Uterus (tissue), 3 donors: ENCODE measurements at regions not wholly inside any gene's neighbourhood (a gene's known extent, or its start where the extent isn't known, plus 50 kb on each side); places are given as distances from the start of the nearest gene placed in this dataset.
A peak's percentile ranks its signal among the peaks of the same experiment; 100 is the strongest.

Experiments
- DNase-seq, 2 donors: peaks; one replicate each; pipeline ENCODE4 v3.0.0-alpha.2; 2019 to 2020
- H3K27ac ChIP-seq, 2 donors: fragments of 200-600 bp; sonication (generic); 1 replicate in 1 of 2; 2 replicates in 1 of 2; pipeline ENCODE4 v1.5.1; 2016 to 2018
- H3K27me3 ChIP-seq, 2 donors: fragments of 200-600 bp; sonication (generic); one replicate each; pipeline ENCODE4 v1.5.1; 2018 to 2019; ENCODE audit warnings: control low read depth in 1 of 2
- H3K36me3 ChIP-seq, 2 donors: fragments of 200-600 bp; sonication (generic); one replicate each; pipeline ENCODE4 v1.5.1; 2019; ENCODE audit warnings: control low read depth in 1 of 2
- H3K4me1 ChIP-seq, 2 donors: fragments of 200-600 bp; sonication (generic); one replicate each; pipeline ENCODE4 v1.5.1; 2018 to 2019; ENCODE audit warnings: control low read depth in 1 of 2
- H3K4me3 ChIP-seq, 2 donors: fragments of 200-600 bp; sonication (generic); 1 replicate in 1 of 2; 2 replicates in 1 of 2; pipeline ENCODE4 v1.5.1; 2018 to 2019; ENCODE audit warnings: mild to moderate bottlenecking in 1 of 2
- H3K9me3 ChIP-seq, 2 donors: fragments of 200-600 bp; sonication (generic); one replicate each; pipeline ENCODE4 v1.5.1; 2019; ENCODE audit warnings: control low read depth in 1 of 2
- POLR2A ChIP-seq, 2 donors: fragments of 450-650 bp; IDR thresholded peaks; one replicate each; pipeline ENCODE4 v1.6.1; 2016; ENCODE audit warnings: antibody characterized with exemption in 2 of 2, mild to moderate bottlenecking in 1 of 2, moderate library complexity in 1 of 2
- intact Hi-C: fragments of 100-400 bp; cut with DNase I; formaldehyde crosslinking; loops from one replicate; pipeline ENCODE4 v1.15.1; 2023; ENCODE audit warnings: low total_unique reads
- TF ChIP-seq, protein P1 (sequence below), 4 experiments: fragments of 200-600 bp in 2 of 4; fragments of 450-650 bp in 2 of 4; sonication (generic) in 2 of 4; IDR thresholded peaks; one replicate each; pipeline ENCODE4 v1.5.1; 2016 to 2019; ENCODE audit warnings: antibody characterized with exemption in 4 of 4, mild to moderate bottlenecking in 2 of 4, moderate library complexity in 1 of 4
- donor health status: DM: yes; HTN: yes; CAD: no.

DNA sequence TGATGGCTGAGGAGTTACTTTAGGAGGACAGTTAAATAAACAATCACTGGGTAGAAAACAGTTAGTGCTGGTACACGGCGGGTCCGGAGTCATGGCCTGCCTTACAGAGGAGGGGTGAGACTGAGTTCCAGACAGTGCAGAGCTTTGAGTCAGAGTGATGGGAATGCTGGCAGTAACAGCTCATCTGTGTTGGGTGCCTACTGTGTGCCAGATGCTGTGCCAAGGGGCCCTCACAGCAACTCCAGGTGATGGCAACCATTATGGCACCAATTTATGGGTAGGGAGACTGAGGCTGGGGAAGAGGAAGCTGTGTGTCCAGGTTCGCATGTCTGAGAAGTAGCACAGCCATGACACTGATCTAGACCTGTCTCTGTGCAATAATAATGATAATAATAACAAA is 132.6 kb downstream of the CEBPB start:
- TF ChIP-seq, protein P1, sequence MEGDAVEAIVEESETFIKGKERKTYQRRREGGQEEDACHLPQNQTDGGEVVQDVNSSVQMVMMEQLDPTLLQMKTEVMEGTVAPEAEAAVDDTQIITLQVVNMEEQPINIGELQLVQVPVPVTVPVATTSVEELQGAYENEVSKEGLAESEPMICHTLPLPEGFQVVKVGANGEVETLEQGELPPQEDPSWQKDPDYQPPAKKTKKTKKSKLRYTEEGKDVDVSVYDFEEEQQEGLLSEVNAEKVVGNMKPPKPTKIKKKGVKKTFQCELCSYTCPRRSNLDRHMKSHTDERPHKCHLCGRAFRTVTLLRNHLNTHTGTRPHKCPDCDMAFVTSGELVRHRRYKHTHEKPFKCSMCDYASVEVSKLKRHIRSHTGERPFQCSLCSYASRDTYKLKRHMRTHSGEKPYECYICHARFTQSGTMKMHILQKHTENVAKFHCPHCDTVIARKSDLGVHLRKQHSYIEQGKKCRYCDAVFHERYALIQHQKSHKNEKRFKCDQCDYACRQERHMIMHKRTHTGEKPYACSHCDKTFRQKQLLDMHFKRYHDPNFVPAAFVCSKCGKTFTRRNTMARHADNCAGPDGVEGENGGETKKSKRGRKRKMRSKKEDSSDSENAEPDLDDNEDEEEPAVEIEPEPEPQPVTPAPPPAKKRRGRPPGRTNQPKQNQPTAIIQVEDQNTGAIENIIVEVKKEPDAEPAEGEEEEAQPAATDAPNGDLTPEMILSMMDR (IDR thresholded peaks at IDR 0.05): no peak
- Histone ChIP-seq H3K27ac (peak overlapping the region in 1 of 2 donors; percentile 94), H3K4me3 (no peak overlapping the region), H3K27me3 (no peaks in the 10 kb centered on the region), H3K4me1 (peaks cover 8 to 9% of the 10 kb centered on the region in 2 donors), H3K9me3 (no peaks in the 10 kb centered on the region), H3K36me3 (no peaks in the 10 kb centered on the region)
- intact Hi-C loops: no loop called here
- no peak for DNase-seq

DNA sequence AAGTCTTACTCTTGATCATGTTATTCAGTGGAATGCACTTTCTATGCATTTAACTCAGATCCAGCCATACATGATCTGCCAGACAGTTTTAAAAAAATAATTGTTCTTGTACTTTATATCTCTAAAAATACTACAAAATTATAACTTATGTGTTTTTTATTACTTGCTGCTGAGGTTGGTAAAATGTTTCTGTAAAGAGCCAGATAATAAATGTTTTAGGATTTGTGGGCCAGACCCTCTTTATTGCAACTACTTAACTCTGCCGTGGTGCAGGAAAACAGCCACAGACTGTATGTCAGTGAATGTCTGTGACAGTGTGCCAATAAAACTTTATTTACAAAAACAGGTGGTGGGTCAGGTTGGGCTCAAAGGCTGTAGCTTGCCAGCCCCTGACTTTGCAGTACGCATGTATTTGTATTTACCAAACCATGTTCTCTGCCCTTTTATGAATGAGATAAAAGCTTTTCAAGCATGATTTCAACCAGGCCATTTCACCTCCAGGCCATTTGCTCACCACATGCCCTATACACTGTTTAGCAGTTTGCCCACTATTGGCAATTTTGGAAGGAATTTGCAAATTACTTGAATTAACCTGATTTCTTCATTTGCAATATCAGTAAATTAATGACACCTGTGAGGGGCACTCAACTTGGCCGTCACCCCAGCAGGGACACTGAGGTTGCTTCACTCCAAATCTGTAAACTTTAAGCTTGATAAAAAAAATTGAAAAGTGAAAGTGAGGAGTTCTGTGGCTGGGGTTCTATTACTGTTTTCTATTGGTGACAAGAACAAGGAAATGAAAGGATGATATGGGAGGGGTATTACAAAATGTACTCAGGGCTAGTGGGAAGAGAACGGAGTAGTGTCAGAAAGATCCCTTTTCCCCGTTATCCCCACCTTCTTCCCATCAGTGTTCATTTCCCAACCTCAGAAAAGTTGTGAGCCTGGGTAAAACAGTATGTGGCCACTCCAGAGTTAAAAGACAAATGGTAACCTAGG is 133.4 kb downstream of the CEBPB start:
- H3K27ac ChIP-seq: no peak overlapping the region
- no peaks in the 10 kb centered on the region for H3K9me3 ChIP-seq
- no peaks in the 10 kb centered on the region for H3K36me3 ChIP-seq
- no peaks in the 10 kb centered on the region for H3K27me3 ChIP-seq
- intact Hi-C loops: no loop called here
- H3K4me3 ChIP-seq: no peak overlapping the region
- TF ChIP-seq POLR2A (IDR thresholded peaks at IDR 0.05): no peak
- TF ChIP-seq, protein P1 (IDR thresholded peaks at IDR 0.05): no peak
- H3K4me1 ChIP-seq: peaks cover 8 to 9% of the 10 kb centered on the region in 2 donors
- no peak for DNase-seq

DNA sequence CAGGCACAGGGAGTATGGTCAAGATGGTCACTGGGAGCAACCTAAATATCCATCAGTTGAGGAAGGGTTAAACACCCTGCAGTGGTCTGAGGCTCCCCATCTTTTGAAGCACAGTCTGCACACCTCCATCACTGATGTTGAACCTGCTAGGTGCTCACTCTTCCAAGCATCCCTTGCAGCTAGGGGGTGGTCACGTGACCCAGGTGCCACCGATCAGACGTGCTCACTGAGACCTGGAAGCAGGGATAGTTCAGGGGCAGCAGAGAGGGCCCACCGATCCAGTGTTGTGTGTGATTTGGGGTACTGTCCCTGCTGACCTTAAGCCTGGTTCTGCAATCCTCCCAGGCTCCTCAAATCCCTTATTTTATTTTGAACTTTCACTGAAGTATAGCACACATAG is 134.6 kb downstream of the CEBPB start:
- peak in 1 of 2 donors; percentile 11 for DNase-seq
- Histone ChIP-seq H3K36me3 (no peaks in the 10 kb centered on the region), H3K4me3 (no peak overlapping the region), H3K4me1 (peaks cover 8 to 9% of the 10 kb centered on the region in 2 donors), H3K9me3 (no peaks in the 10 kb centered on the region), H3K27ac (no peak overlapping the region), H3K27me3 (no peaks in the 10 kb centered on the region)
- intact Hi-C loops: no loop called here
- no peak for TF ChIP-seq POLR2A (IDR thresholded peaks at IDR 0.05)
- TF ChIP-seq, protein P1 (IDR thresholded peaks at IDR 0.05): no peak

DNA sequence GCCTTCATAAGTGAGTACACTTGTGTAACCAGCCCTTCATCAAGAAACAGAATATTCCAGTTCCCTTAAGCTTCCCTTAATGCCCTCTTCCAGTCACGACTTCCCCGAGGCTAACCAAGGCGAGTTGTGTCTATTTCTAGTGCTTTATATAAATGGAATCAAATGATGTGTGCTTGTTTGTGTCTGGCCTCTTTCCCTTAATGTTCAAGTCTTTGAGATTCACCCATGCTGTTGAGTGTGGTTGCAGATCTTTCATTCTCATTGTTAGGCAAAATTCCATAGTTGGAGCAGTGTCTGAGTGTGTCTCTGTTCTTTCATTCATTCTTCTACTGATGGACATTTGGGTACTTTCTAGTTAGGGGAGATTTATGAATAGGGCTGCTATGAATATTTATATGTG is 135.0 kb downstream of the CEBPB start:
- no peaks in the 10 kb centered on the region for H3K9me3 ChIP-seq
- no peaks in the 10 kb centered on the region for H3K27me3 ChIP-seq
- intact Hi-C loops: no loop called here
- H3K4me1 ChIP-seq: peaks cover 8 to 9% of the 10 kb centered on the region in 2 donors
- DNase-seq: no peak
- H3K4me3 ChIP-seq: no peak overlapping the region
- TF ChIP-seq POLR2A (IDR thresholded peaks at IDR 0.05): no peak
- TF ChIP-seq, protein P1 (IDR thresholded peaks at IDR 0.05): no peak
- no peak overlapping the region for H3K27ac ChIP-seq
- no peaks in the 10 kb centered on the region for H3K36me3 ChIP-seq

DNA sequence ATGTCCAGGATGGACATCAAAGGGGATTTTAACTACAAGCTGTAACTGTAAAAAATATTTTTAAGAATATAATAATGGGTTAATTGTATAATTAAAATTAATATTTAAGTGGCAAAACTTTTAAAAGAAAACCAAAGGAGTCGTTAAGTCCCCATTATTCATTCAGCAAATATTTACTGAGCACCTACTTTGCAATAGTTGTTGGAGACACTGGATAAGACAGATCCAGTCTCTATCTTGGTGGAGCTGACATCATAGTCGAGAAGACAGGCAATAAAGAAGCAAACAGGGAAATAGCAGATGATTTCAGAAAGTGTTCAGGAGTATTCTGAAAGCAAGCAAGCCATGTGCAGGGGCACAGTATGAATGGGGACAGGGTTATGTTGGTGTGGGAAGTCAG is 137.0 kb downstream of the CEBPB start:
- Histone ChIP-seq H3K27me3 (no peaks in the 10 kb centered on the region), H3K27ac (no peak overlapping the region), H3K4me3 (no peak overlapping the region), H3K9me3 (no peaks in the 10 kb centered on the region), H3K36me3 (no peaks in the 10 kb centered on the region), H3K4me1 (no peaks in the 10 kb centered on the region)
- DNase-seq: no peak
- intact Hi-C loops: no loop called here
- TF ChIP-seq POLR2A (IDR thresholded peaks at IDR 0.05): no peak
- TF ChIP-seq, protein P1 (IDR thresholded peaks at IDR 0.05): no peak
